ENCODE measurements at regions not wholly inside any gene's neighbourhood (a gene's known extent, or its start where the extent isn't known, plus 50 kb on each side); places are given as distances from the start of the nearest gene placed in this dataset.

- Mint-ChIP-seq H3K36me3 (ENCODE audit: low read depth, unreplicated experiment) (no peaks in the 10 kb centered on the region), H3K4me3 (ENCODE audit: unreplicated experiment) (no peak overlapping the region), H3K27ac (ENCODE audit: unreplicated experiment) (no peak overlapping the region), H3K27me3 (ENCODE audit: unreplicated experiment) (no peaks in the 10 kb centered on the region), H3K4me1 (ENCODE audit: unreplicated experiment) (no peaks in the 10 kb centered on the region), H3K9me3 (ENCODE audit: unreplicated experiment) (no peaks in the 10 kb centered on the region)
- no peak for DNase-seq (ENCODE audit: low spot score)
- TF ChIP-seq, protein P1, sequence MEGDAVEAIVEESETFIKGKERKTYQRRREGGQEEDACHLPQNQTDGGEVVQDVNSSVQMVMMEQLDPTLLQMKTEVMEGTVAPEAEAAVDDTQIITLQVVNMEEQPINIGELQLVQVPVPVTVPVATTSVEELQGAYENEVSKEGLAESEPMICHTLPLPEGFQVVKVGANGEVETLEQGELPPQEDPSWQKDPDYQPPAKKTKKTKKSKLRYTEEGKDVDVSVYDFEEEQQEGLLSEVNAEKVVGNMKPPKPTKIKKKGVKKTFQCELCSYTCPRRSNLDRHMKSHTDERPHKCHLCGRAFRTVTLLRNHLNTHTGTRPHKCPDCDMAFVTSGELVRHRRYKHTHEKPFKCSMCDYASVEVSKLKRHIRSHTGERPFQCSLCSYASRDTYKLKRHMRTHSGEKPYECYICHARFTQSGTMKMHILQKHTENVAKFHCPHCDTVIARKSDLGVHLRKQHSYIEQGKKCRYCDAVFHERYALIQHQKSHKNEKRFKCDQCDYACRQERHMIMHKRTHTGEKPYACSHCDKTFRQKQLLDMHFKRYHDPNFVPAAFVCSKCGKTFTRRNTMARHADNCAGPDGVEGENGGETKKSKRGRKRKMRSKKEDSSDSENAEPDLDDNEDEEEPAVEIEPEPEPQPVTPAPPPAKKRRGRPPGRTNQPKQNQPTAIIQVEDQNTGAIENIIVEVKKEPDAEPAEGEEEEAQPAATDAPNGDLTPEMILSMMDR (IDR thresholded peaks at IDR 0.05; ENCODE audit: unreplicated experiment) = no peak
Measured at GRCh38 chr18:76771192-76771799, 51.1 kb upstream of the ZNF236 start.

DNA sequence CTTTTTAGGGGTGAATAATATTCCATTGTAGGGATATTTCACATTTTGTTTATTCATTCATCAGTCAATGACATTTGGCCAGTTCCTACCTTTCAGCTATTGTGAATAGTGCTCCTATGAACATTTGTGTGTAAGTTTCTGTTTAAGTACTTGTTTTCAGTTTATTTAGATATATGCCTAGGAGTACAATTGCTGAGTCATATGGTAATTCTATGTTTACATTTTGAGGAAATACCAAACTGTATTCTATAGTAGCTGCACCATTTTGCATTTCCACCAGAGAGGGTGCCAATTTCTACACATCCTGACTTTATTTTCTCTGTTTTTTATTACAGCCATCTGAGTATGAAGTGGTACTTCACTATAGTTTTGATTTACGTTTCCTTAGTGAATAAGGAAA, 54.4 kb upstream of the ZNF236 start:
- Mint-ChIP-seq H3K36me3 (ENCODE audit: low read depth, unreplicated experiment) (no peaks in the 10 kb centered on the region), H3K4me1 (ENCODE audit: unreplicated experiment) (no peaks in the 10 kb centered on the region), H3K9me3 (ENCODE audit: unreplicated experiment) (no peaks in the 10 kb centered on the region), H3K27me3 (ENCODE audit: unreplicated experiment) (peaks cover 1% of the 10 kb centered on the region), H3K27ac (ENCODE audit: unreplicated experiment) (no peak overlapping the region), H3K4me3 (ENCODE audit: unreplicated experiment) (no peak overlapping the region)
- DNase-seq (ENCODE audit: low spot score) = no peak
- TF ChIP-seq, protein P1 (IDR thresholded peaks at IDR 0.05; ENCODE audit: unreplicated experiment) = no peak

GRCh38 chr18:76766429-76766828, 55.9 kb upstream of the ZNF236 start:
- peaks cover 9% of the 10 kb centered on the region for H3K4me1 Mint-ChIP-seq (ENCODE audit: unreplicated experiment)
- H3K27ac Mint-ChIP-seq (ENCODE audit: unreplicated experiment) = no peak overlapping the region
- peaks cover 3% of the 10 kb centered on the region for H3K27me3 Mint-ChIP-seq (ENCODE audit: unreplicated experiment)
- H3K36me3 Mint-ChIP-seq (ENCODE audit: low read depth, unreplicated experiment) = no peaks in the 10 kb centered on the region
- H3K9me3 Mint-ChIP-seq (ENCODE audit: unreplicated experiment) = no peaks in the 10 kb centered on the region
- no peak for DNase-seq (ENCODE audit: low spot score)
- no peak overlapping the region for H3K4me3 Mint-ChIP-seq (ENCODE audit: unreplicated experiment)
- TF ChIP-seq, protein P1 (IDR thresholded peaks at IDR 0.05; ENCODE audit: unreplicated experiment) = no peak

DNA sequence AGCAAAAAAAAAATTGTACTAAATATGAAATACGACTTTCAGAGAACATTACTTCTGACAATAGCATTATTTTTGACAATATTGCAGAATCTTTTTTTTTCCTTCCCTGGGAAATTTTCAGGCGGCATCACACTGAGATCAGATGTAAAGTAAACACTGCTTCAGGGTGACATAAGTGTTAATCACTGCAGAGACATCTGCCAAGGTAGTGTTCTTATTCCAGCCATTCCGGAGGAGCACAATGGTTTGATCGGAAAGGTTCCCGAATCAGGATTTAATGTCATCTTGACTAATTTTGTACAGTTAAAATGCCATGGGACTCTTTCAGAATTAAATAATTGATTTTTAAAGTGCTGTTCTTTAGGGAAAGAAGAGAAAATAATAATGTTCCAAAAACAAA, 56.7 kb upstream of the ZNF236 start:
- DNase-seq (ENCODE audit: low spot score) = no peak
- Mint-ChIP-seq H3K27me3 (ENCODE audit: unreplicated experiment) (peaks cover 3% of the 10 kb centered on the region), H3K36me3 (ENCODE audit: low read depth, unreplicated experiment) (no peaks in the 10 kb centered on the region), H3K9me3 (ENCODE audit: unreplicated experiment) (no peaks in the 10 kb centered on the region), H3K27ac (ENCODE audit: unreplicated experiment) (no peak overlapping the region), H3K4me3 (ENCODE audit: unreplicated experiment) (no peak overlapping the region), H3K4me1 (ENCODE audit: unreplicated experiment) (peaks cover 10% of the 10 kb centered on the region)
- TF ChIP-seq, protein P1 (IDR thresholded peaks at IDR 0.05; ENCODE audit: unreplicated experiment) = no peak

- Mint-ChIP-seq H3K4me1 (ENCODE audit: unreplicated experiment) (peaks cover 10% of the 10 kb centered on the region), H3K27ac (ENCODE audit: unreplicated experiment) (no peak overlapping the region), H3K9me3 (ENCODE audit: unreplicated experiment) (no peaks in the 10 kb centered on the region), H3K4me3 (ENCODE audit: unreplicated experiment) (no peak overlapping the region), H3K36me3 (ENCODE audit: low read depth, unreplicated experiment) (no peaks in the 10 kb centered on the region), H3K27me3 (ENCODE audit: unreplicated experiment) (peaks cover 3% of the 10 kb centered on the region)
- DNase-seq (ENCODE audit: low spot score) = no peak
- TF ChIP-seq, protein P1 (IDR thresholded peaks at IDR 0.05; ENCODE audit: unreplicated experiment) = no peak
Measured at GRCh38 chr18:76764291-76764901, 58.0 kb upstream of the ZNF236 start.

Data from endothelial cell (in vitro differentiated cells).